NOMO-1 (cell line): ENCODE measurements at regions not wholly inside any gene's neighbourhood (a gene's known extent, or its start where the extent isn't known, plus 50 kb on each side); places are given as distances from the start of the nearest gene placed in this dataset.

Source experiments
- DNase-seq, 2 experiments: peaks; one replicate each; lab custom pipeline; 2025; ENCODE audit not compliant: unreplicated experiment in 2 of 2; lab: John Stamatoyannopoulos, UW

DNA sequence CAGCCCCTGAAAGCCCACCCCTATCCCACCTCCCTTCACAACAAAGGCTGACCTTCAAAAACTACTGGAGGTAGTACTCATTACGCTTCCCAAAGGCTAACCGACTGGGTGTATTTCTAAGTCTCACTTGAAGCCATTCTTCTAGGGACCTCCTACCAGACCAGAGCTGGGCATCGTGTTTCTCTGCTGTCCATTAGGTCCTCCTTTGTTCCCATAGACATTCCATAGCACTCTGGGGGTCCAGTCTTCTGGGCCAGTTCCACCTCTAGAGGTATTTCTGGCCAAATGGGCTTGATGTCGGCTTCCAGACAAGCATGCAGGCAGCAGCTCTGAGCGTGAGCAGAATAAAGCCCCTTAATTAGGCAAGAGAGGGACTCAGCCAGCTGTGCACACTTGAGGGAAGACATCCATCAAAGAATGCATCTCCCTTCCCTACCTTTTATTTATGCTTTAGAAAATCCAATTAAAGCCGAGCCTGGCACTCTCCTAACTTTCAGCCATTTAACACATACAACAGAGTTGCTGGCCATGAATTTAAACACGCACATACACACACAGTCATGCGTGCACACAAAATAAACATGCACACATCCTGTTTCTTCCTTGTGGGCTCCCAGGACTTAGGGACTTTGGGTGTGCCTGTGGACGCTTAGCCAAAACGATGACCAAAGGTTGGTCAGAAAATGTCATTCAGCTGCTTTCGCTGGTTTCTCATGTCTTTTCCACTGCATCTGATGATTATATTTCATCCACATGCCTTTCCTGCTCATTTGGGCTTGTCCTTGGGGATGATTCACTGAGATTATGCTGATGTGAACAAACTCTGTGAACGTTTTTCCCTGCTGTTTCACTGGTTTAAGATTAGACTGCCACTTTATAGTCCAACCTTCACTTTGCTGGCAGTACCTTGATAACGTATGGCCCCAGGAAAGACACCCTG, 362.0 kb upstream of the NFE2L3 start:
- no peak for DNase-seq

DNA sequence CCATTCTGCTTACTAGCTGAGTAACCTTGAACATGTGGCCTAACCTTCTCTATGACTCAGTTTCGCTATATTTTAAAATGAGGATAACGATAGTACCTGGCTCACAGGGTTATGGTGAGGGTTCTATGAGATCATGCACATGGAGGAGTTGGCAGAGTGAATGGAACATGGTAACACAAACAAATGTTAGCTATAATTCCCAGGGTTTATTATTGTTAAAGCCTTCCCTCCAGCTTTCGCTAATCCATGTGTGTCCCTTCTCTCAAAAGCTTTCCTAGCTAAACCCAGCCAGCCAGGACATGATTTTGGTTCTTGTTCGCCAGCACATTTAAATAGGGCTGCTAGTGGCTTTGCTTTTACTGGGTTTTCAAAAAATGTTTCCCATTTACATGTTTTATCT, 361.0 kb upstream of the NFE2L3 start:
- no peak for DNase-seq

DNA sequence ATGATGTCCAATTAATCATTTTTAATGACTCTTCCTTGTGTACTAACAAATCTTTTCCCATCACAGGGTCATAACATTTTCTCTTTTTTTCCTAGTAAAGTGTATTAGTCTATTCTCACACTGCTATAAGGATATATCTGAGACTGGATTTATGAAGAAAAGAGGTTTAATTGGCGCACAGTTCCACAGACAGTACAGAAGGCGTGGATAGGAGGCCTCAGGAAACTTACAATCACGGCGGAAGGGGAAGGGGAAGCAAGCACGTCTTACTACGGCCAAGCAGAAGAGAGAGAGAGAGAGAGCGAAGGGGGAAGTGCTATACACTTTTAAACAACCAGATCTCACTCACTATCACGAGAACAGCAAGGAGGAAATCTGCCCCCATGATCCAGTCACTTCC, 359.4 kb upstream of the NFE2L3 start:
- no peak for DNase-seq

DNA sequence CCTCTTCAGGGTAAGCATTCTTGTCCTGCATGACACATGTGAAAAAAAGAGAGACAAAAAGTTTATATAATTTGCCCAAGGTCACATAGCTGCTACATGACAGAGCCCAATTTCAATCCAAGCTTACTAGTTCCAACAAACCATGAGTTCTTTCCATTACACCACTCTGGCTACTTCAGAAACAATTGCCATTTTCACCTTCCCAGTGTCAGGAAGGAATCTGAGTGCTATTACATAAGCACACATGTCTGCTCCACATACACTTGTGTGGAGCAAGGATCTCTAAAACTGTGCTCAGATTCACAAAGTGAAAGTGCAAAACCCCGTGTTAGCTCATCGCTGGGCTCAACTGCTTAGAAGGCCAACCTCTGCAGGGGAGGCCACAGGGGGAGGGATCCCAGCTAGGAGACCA, 356.2 kb upstream of the NFE2L3 start:
- DNase-seq, result no peak

DNA sequence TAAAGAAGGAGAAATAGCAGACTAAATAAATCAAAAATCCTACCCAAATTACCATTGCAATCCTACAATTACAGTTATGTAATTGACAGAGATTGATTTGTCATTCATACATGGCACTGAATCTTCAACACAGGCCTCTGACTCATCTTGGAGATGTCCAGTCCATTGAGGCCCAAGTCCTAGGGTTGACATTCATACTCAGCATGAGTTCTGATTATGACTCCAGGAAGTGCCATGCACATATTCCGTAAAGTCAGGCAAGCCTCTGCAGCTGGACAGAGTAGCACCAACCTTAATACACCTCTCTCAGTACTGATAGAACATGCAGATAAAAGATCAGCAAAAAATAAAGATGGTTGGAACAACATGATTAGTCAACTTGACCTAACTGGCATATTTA, 353.7 kb upstream of the NFE2L3 start:
- no peak for DNase-seq

DNA sequence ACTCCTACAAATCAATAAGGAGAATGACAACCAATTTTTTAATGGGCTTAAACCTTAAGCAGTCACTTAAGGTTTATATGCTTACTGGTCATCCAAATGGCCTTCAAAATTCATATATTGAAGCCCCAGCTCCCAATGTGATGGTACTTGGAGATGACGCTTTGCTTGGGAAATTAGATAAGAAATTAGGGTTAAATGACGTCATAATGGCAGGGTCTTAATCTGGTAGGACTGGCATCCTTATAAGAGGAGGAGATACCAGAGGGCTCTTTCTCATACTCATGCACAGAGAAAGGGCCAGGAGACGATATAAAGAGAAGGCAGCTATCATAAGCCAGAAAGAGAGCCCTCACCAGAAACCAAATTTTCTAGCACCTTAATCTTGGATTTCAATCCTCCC, 350.8 kb upstream of the NFE2L3 start:
- no peak for DNase-seq

DNA sequence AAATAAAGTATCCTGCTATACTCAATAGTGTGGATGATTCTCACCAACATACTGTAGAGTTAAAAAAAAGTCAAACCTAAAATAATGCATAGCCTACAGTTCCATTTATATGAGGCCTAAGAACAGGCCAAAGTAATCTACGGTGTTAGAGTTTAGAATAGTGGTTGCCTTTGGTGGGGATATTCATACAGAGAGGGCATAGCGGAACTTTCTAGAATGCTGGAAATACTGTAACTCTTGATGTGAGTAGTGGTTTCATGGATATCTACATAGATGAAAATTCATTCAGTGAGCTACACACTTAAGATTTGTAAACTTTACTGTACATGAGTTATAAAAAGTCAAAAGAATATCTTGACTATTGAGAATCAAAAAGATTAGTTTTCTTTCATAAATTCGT, 349.9 kb upstream of the NFE2L3 start:
- DNase-seq, result no peak

DNA sequence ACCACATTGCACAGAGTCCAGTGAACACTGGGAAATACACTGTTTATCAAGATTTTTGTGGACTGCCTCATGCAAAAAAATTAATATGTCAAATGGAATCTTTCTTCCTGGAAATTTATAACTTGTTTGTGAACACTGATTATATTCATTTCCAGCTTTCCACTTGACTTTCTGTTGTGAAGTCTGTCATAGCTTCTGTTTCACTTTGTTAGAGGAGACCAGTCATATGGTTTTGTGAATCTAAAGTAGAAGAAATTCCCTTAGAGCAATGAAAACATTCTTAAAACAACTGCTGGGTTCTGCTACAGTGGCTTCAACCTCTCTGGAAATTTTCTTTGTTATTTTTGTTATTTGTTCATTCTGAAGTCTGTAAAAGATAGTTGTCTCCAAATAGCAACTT, 349.5 kb upstream of the NFE2L3 start:
- no peak for DNase-seq

DNA sequence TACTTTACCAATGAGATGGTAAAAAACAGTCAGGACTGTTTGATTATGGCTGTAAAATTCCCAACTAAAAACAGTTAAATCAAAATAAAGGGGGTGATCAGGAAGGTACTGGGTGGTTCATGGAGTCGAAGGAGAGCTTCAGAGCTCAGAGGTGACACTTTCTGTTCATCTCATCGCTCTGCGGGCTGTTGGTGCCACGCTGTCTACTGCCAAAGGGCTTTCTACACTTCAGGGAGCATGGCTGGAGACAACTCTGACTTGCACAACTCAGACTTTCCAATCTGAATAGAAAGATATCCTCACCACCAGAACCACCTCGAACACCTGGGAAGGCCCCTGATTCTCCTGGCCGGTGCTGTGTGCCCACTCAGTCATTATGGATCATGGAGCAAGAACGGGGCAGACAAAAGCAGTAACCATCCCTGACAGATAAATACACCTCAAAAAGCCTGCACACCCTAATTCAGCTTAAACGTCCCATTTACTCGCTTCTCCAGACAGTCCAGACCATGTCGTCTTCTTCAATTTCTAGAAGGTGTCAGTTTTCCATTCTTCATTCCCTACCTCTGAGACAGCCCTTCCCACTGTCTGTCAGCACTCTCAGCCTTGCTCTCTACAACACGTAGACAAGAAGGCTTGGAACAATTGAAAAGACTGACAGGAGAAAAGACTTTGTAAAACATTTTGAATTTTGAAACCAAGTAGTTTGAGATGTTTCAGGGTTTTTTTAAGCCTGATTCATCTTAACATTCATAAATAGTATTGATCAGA, 348.7 kb upstream of the NFE2L3 start:
- DNase-seq, result no peak

DNA sequence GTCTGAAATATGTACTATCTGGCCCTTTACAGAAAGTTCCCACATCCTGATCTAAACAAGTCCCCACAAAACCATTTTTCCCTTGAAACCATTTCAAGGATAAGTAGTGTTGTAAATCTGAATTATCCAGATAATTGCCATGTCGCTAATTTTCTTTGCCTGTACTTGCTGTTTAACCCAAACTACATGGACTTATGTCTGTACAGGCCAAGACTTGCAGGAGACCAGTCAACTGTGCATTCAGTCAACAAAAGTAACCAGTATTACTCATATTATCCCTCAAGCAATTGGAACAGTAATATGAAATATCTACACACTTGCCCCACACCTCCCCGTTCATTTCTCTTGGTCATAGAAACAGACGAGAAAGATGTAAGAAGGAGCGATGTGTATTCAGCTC, 347.8 kb upstream of the NFE2L3 start:
- no peak for DNase-seq

DNA sequence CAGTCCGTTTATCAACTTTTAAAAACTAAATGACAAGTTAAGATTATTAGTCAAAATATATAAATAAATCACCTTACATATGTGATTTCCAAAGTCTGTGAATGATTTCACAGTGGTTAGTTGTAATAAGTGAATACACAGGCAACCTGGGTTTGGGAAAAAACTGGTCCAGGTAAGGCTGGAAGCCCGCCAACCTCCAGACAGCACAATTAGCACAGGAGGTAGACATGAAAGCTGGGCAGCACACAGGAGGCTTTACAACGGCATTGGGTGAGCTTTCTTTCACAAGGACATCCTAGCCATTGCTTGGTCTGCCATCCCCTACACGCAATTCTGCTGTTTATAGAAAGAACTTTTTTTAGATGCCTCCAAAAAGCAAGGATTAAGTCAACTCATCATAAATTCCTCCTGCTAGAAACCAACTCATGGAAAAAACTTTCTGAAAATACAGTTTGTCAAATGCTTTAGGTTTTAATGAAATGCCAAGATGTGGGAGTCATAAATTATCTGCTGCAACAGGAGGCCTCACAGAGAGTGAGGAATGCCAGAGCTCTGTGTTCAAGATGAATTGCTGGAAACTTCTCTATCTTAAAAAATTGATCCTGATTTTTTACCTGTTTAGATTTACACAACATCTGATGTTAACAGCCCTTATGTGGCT, 346.8 kb upstream of the NFE2L3 start:
- DNase-seq, result no peak

DNA sequence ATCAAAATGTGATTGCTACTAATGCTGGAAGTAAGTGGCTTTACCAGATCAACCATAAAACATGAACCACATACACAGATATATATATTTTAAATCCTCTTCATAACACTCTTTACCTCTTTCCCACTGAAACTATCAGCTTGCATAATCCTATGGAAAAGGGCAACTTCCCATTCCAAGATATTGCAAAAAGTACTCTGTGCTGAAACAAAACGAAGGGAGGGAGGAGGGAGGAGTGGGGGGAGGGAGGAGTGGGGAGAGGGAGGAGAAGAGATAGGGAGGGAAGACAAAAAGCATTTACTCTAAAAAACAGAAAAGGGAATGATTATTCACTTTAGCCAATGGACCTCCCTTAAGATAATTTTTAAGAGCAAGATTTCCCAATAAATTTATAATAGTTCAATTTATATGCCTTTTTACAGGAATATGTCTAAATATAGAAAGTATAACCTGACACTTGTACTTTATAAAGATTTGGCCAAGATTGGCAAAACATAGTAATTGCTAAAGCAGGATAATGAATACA, 344.8 kb upstream of the NFE2L3 start:
- DNase-seq, result no peak

DNA sequence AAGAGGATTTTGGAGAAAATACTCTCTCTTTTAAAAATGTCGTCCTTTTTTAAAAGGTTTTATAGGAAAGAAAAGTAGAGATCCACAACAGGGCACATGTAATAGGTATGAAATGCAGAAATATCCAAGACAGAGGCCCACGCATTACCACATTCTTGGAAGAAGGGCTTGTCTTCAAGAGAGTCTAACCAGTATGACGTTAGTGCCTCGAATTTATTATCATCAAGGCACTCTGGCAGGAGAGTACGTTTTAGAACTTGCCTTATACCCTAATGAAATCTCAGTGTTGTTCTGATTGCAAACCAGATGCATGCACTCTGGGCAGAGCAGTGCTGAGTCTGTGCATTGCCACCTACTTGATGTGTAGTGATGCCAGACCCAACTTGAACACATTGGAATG, 342.6 kb upstream of the NFE2L3 start:
- DNase-seq, result no peak

DNA sequence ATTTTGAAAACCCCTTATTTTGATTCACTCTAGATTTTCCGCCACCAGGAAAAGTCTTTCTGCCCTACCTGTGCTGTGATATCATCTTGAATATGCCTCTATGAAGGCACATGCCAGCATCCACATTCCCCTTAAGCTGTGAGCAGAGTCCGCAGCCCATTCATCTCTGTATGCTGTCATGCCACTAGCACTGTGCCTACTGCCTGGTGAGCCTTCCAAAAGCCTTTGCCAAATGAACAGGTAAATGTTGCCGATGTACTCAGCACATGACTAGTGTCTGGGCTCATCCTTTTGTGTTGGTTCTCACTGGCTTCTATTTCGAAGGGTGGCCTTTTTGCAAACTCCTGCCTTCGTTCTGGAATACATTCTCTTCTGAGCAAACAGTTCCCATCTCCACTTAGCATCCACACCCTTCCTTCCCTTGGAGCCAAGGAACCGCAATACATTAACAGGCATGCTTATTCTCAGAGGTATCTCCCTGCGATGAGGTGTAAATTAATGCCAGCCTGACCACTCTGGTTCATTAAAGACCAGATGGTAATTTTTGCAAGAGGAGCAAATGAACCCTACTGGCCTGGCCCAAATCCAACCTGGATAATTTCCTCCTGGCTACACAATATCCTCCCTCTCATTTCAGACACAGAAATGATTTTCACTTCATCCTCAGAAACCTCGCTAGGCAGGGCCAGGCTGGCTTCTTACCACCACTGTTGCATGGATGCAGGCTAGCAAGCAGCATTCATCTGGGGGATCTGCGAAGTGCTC, 339.7 kb upstream of the NFE2L3 start:
- DNase-seq, result no peak

DNA sequence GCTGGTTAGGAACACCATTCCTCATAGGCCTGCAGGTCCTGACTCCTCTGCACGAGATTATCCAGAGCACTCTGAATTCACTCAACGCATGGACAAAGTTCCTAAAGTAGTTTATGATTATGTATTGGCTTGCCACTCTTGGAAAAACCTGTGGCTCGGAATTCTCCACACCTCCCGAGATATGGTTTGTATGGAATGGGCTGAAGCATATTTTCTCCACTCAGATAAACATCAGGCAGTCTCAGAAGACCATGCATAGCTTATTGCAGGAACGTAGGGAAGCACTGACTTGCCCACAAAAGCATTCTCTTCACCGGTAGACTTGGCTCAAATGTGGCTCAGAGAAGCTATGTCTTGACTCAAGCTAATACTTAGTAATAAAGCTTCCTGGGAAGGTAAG, 338.6 kb upstream of the NFE2L3 start:
- DNase-seq, result no peak

DNA sequence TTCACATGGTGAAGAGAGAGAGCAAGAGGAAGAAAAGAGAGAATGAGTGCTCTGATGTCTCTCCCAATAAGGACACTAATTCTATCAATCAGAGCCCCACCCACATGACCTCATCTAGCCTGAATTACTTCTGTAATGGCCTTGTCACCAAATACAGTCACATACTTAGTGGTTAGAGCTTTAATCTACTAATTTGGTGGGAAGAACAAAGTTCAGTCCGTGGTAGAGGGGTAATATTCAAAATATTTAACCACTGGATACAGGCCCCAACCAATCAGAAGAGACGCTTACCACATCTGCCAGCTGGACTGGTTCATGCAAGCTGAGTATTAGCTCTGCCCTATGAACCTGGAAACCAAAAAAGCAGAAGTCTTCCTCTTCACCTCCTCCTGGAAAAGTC, 336.3 kb upstream of the NFE2L3 start:
- no peak for DNase-seq

DNA sequence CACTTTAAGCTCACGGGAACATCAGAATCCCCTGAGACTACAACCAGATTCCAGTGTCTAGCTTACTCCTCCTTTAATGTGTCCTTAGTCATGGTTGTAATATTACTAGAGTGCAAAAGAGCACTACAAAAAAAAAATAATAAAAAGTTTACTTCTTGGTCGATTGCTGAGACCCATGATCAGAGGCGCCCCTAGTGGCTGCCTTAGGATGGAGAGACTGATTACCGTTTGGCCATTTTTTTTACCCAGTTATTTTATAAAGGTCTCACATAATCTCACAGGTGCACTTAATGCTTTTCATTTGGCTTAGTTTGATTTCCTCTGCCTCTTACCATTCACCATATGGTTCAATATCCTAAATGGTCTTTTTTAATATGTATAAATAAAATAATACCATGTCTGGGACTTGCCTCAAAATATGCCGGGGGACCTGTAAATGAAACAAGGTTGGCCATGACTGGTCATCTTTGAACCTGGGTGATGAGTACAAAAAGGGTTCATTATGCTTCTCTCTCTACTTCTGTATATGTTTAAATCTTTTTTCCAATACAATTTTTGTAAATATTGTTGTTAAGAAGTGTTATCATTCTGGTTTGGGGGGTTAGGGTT, 331.5 kb upstream of the NFE2L3 start:
- DNase-seq, result peak in 1 of 2 experiments; percentile 4

DNA sequence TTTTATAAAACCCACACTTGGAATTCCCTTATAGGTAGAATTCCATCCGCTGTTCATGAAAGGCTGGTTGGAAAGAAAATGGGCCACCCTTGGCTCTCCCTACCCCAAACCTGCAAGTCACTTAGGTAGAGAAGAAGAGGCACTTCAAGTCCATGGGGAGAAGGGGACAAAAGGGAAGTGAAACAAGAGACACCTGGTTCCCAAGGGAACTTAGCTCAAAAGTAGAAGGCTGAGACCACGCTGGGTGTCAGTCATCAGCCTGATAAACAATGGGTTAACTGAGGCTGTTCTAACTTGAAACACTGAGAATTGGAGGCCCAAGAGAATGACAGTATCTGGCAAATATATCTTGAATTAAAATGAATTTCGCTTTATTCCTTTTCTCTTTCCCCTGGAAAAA, 330.8 kb upstream of the NFE2L3 start:
- DNase-seq, result no peak

DNA sequence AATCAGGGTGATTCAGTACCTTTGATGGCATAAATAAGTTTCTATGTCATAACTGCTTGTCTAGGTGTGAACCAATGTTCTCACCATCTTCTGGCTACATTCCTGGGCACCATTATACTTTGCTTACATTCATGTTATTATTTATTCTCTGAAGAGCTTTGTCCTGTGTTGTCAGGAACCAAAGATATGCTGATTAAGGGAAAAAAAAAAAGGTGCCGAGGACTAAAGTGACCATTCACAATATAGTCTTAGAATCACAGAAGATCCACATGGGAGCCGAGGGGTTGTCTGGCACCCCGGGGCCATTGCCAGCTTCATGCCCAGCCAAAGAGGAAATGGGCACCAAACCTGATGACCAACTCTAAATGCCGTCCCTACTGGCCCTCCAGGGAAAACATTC, 329.2 kb upstream of the NFE2L3 start:
- DNase-seq, result no peak

DNA sequence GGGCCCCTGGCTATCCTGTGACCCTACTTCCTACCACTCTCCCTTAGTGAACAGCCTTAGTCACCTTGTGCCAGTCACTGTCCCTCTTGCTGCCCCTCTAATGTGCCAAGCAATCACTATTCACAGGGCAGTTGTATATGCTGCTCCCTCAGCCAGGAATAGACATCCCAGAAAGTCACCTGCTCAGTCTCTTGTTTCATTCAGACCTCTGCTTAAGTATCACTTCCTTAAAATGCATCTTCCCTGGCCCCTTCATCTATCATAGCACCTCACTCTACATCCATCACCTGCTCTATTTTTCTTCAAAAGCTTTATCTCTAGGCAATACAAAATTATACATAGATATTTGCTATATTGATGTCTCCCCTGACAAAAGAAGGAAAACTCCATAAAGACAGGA, 328.4 kb upstream of the NFE2L3 start:
- no peak for DNase-seq
